ENCODE measurements at regions not wholly inside any gene's neighbourhood (a gene's known extent, or its start where the extent isn't known, plus 50 kb on each side); places are given as distances from the start of the nearest gene placed in this dataset.

- no peak for TF ChIP-seq POLR2A (IDR thresholded peaks at IDR 0.05)
- no peak for TF ChIP-seq POLR2AphosphoS5 (IDR thresholded peaks at IDR 0.05)
Observed at GRCh38 chr6:169942173-169942572, 190.8 kb downstream of the ERMARD start.
